ENCODE measurements at regions not wholly inside any gene's neighbourhood (a gene's known extent, or its start where the extent isn't known, plus 50 kb on each side); places are given as distances from the start of the nearest gene placed in this dataset.
A peak's percentile ranks its signal among the peaks of the same experiment; 100 is the strongest.

- Mint-ChIP-seq H3K27ac (no peak overlapping the region), H3K36me3 (ENCODE audit: low read depth) (no peaks in the 10 kb centered on the region), H3K27me3 (ENCODE audit: insufficient read depth) (peaks cover 7% of the 10 kb centered on the region), H3K9me3 (no peaks in the 10 kb centered on the region), H3K4me1 (peaks cover 5% of the 10 kb centered on the region), H3K4me3 (no peak overlapping the region)
- H3K9ac ChIP-seq (ENCODE audit: extremely low read depth, low read length, poor library complexity, severe bottlenecking): no peak overlapping the region
- no peaks in the 10 kb centered on the region for H3K27me3 ChIP-seq (ENCODE audit: control insufficient read depth, insufficient read depth, low read length, poor library complexity, severe bottlenecking)
- no peak for TF ChIP-seq CTCF (conservative IDR thresholded peaks at IDR 0.05)
- H3K4me1 ChIP-seq (ENCODE audit: control insufficient read depth, insufficient read depth, low read length): peaks cover 5% of the 10 kb centered on the region
- H3K9me3 ChIP-seq (ENCODE audit: control insufficient read depth, low read length): no peaks in the 10 kb centered on the region
- WGBS, 2 experiments (ENCODE audit: insufficient coverage in 1 of 2, insufficient read length in 1 of 2): 89 to 90% methylated on average over 1 of the region's 1 CpG
- H3K27ac ChIP-seq (ENCODE audit: low read depth, low read length): no peak overlapping the region
- H3K4me3 ChIP-seq (ENCODE audit: low read length): no peak overlapping the region
- DNase-seq: no peak
- no peaks in the 10 kb centered on the region for H3K36me3 ChIP-seq (ENCODE audit: control insufficient read depth, insufficient read depth, low read length)
Measured at GRCh38 chr14:90458536-90458935, 61.7 kb downstream of the CALM1 start.

- Histone ChIP-seq H3K27me3 (ENCODE audit: control insufficient read depth, insufficient read depth, low read length, poor library complexity, severe bottlenecking) (no peaks in the 10 kb centered on the region), H3K9ac (ENCODE audit: extremely low read depth, low read length, poor library complexity, severe bottlenecking) (no peak overlapping the region), H3K4me3 (ENCODE audit: low read length) (no peak overlapping the region), H3K9me3 (ENCODE audit: control insufficient read depth, low read length) (no peaks in the 10 kb centered on the region), H3K36me3 (ENCODE audit: control insufficient read depth, insufficient read depth, low read length) (no peaks in the 10 kb centered on the region), H3K4me1 (ENCODE audit: control insufficient read depth, insufficient read depth, low read length) (peaks cover 5% of the 10 kb centered on the region), H3K27ac (ENCODE audit: low read depth, low read length) (no peak overlapping the region)
- Mint-ChIP-seq H3K36me3 (ENCODE audit: low read depth) (no peaks in the 10 kb centered on the region), H3K27ac (no peak overlapping the region), H3K4me1 (peaks cover 5% of the 10 kb centered on the region), H3K4me3 (no peak overlapping the region), H3K9me3 (no peaks in the 10 kb centered on the region), H3K27me3 (ENCODE audit: insufficient read depth) (peaks cover 8% of the 10 kb centered on the region)
- WGBS, 2 experiments (ENCODE audit: insufficient coverage in 1 of 2, insufficient read length in 1 of 2): 91 to 94% methylated on average over 3 to 5 of the region's 5 CpGs
- DNase-seq: no peak
- no peak for TF ChIP-seq CTCF (conservative IDR thresholded peaks at IDR 0.05)
Measured at GRCh38 chr14:90460136-90460535, 63.3 kb downstream of the CALM1 start.

GRCh38 chr14:90461425-90461824, 64.6 kb downstream of the CALM1 start:
- H3K27ac Mint-ChIP-seq: no peak overlapping the region
- no peaks in the 10 kb centered on the region for H3K36me3 ChIP-seq (ENCODE audit: control insufficient read depth, insufficient read depth, low read length)
- H3K9me3 Mint-ChIP-seq: no peaks in the 10 kb centered on the region
- peaks cover 5% of the 10 kb centered on the region for H3K27me3 Mint-ChIP-seq (ENCODE audit: insufficient read depth)
- H3K9ac ChIP-seq (ENCODE audit: extremely low read depth, low read length, poor library complexity, severe bottlenecking): no peak overlapping the region
- WGBS, 2 experiments (ENCODE audit: insufficient coverage in 1 of 2, insufficient read length in 1 of 2): 91% methylated on average over 6 of the region's 6 CpGs
- H3K27ac ChIP-seq (ENCODE audit: low read depth, low read length): no peak overlapping the region
- H3K36me3 Mint-ChIP-seq (ENCODE audit: low read depth): no peaks in the 10 kb centered on the region
- peak; percentile 56 for TF ChIP-seq CTCF (conservative IDR thresholded peaks at IDR 0.05)
- H3K27me3 ChIP-seq (ENCODE audit: control insufficient read depth, insufficient read depth, low read length, poor library complexity, severe bottlenecking): no peaks in the 10 kb centered on the region
- H3K4me1 ChIP-seq (ENCODE audit: control insufficient read depth, insufficient read depth, low read length): peaks cover 5% of the 10 kb centered on the region
- H3K4me1 Mint-ChIP-seq: peaks cover 5% of the 10 kb centered on the region
- H3K9me3 ChIP-seq (ENCODE audit: control insufficient read depth, low read length): no peaks in the 10 kb centered on the region
- DNase-seq: no peak
- H3K4me3 Mint-ChIP-seq: no peak overlapping the region
- no peak overlapping the region for H3K4me3 ChIP-seq (ENCODE audit: low read length)

All from endodermal cell (in vitro differentiated cells).